MM.1S (cell line): ENCODE measurements at regions not wholly inside any gene's neighbourhood (a gene's known extent, or its start where the extent isn't known, plus 50 kb on each side); places are given as distances from the start of the nearest gene placed in this dataset.

Experiments used
- DNase-seq: peaks from one replicate; pipeline ENCODE4 v3.0.0-alpha.2; 2015
- H2AFZ ChIP-seq: fragments of 300-600 bp; sonication (generic); 2 replicates; pipeline ENCODE4 v1.6.0; 2016; ENCODE audit warnings: antibody characterized with exemption, low read length
- H3F3A ChIP-seq: fragments of 300-600 bp; sonication (generic); 2 replicates; pipeline ENCODE4 v1.6.1; 2016; ENCODE audit warnings: mild to moderate bottlenecking, antibody characterized with exemption, low read length, moderate library complexity, mixed read lengths; ENCODE audit not compliant: insufficient read depth
- H3K27ac ChIP-seq: fragments of 300-600 bp; sonication (generic); 2 replicates; pipeline ENCODE4 v1.5.1; 2016; ENCODE audit warnings: mild to moderate bottlenecking, low read length
- H3K27me3 ChIP-seq: fragments of 300-600 bp; sonication (generic); replicated peaks from 2 replicates; pipeline ENCODE4 v1.6.0; 2016; ENCODE audit warnings: low read length; ENCODE audit not compliant: insufficient read depth
- H3K36me3 ChIP-seq: fragments of 300-600 bp; sonication (generic); replicated peaks from 2 replicates; pipeline ENCODE4 v1.6.1; 2016; ENCODE audit warnings: mild to moderate bottlenecking, low read length, mixed read lengths; ENCODE audit not compliant: insufficient read depth
- H3K4me1 ChIP-seq: fragments of 300-600 bp; sonication (generic); 2 replicates; pipeline ENCODE4 v1.6.1; 2016; ENCODE audit warnings: low read length, mixed read lengths
- H3K4me2 ChIP-seq: fragments of 300-600 bp; sonication (generic); 2 replicates; pipeline ENCODE4 v1.6.0; 2016; ENCODE audit warnings: low read depth, low read length
- H3K4me3 ChIP-seq: fragments of 300-600 bp; sonication (generic); 2 replicates; pipeline ENCODE4 v1.5.1; 2016; ENCODE audit warnings: low read length, mixed read lengths
- H3K79me2 ChIP-seq: fragments of 300-600 bp; sonication (generic); 2 replicates; pipeline ENCODE4 v1.6.1; 2016; ENCODE audit warnings: mixed run types, low read length, mixed read lengths
- H3K9ac ChIP-seq: fragments of 300-600 bp; sonication (generic); 2 replicates; pipeline ENCODE4 v1.6.1; 2016; ENCODE audit warnings: low read length, mixed read lengths
- H3K9me2 ChIP-seq: fragments of 300-600 bp; sonication (generic); replicated peaks from 2 replicates; pipeline ENCODE4 v1.6.1; 2016; ENCODE audit warnings: mild to moderate bottlenecking, low read length, mixed read lengths; ENCODE audit not compliant: insufficient read depth
- H3K9me3 ChIP-seq: fragments of 300-600 bp; sonication (generic); replicated peaks from 2 replicates; pipeline ENCODE4 v1.6.1; 2016; ENCODE audit warnings: mild to moderate bottlenecking, low read length, mixed read lengths; ENCODE audit not compliant: insufficient read depth
- H4K20me1 ChIP-seq: fragments of 300-600 bp; sonication (generic); 2 replicates; pipeline ENCODE4 v1.6.1; 2016; ENCODE audit warnings: mild to moderate bottlenecking, low read length, moderate library complexity, mixed read lengths; ENCODE audit not compliant: insufficient read depth
- CTCF ChIP-seq: fragments of 300-600 bp; sonication (generic); IDR thresholded peaks from 2 replicates; pipeline ENCODE4 v1.5.1; 2016; ENCODE audit warnings: antibody characterized with exemption, low read length, mixed read lengths
- EZH2 ChIP-seq: fragments of 300-600 bp; sonication (generic); optimal IDR thresholded peaks from 2 replicates; pipeline ENCODE3; 2017; ENCODE audit warnings: low read depth, mild to moderate bottlenecking, antibody characterized with exemption, low read length, mixed read lengths
- EZH2phosphoT487 ChIP-seq: fragments of 300-600 bp; sonication (generic); IDR thresholded peaks from 2 replicates; pipeline ENCODE4 v1.6.1; 2018; ENCODE audit warnings: antibody characterized with exemption, low read length

GRCh38 chr2:79389481-79389880 lies 123.4 kb upstream of the CTNNA2 start:
- no peaks in the 10 kb centered on the region for H3K27me3 ChIP-seq

GRCh38 chr2:79388024-79388423 lies 124.8 kb upstream of the CTNNA2 start:
- Histone ChIP-seq H3F3A (no peaks in the 10 kb centered on the region), H3K4me1 (no peaks in the 10 kb centered on the region), H3K36me3 (no peaks in the 10 kb centered on the region), H3K4me3 (no peak overlapping the region), H3K27me3 (no peaks in the 10 kb centered on the region), H3K9ac (no peak overlapping the region), H3K79me2 (no peaks in the 10 kb centered on the region), H4K20me1 (no peaks in the 10 kb centered on the region), H3K9me3 (no peaks in the 10 kb centered on the region), H3K9me2 (no peaks in the 10 kb centered on the region), H3K27ac (no peak overlapping the region), H2AFZ (no peak overlapping the region), H3K4me2 (no peak overlapping the region)
- TF ChIP-seq EZH2 (no peak), CTCF (no peak), EZH2phosphoT487 (no peak)
- no peak for DNase-seq

More at GRCh38 chr2:79389481-79389880, 123.4 kb upstream of the CTNNA2 start:
- no peaks in the 10 kb centered on the region for H3K36me3 ChIP-seq
- H3K27ac ChIP-seq: no peak overlapping the region
- DNase-seq: no peak
- no peaks in the 10 kb centered on the region for H3K9me2 ChIP-seq
- no peaks in the 10 kb centered on the region for H3F3A ChIP-seq
- H3K4me3 ChIP-seq: no peak overlapping the region
- no peak for TF ChIP-seq EZH2phosphoT487
- no peak for TF ChIP-seq CTCF
- TF ChIP-seq EZH2: no peak
- no peak overlapping the region for H3K4me2 ChIP-seq
- no peak overlapping the region for H3K9ac ChIP-seq
- no peaks in the 10 kb centered on the region for H3K79me2 ChIP-seq
- no peaks in the 10 kb centered on the region for H3K4me1 ChIP-seq
- H4K20me1 ChIP-seq: no peaks in the 10 kb centered on the region
- no peak overlapping the region for H2AFZ ChIP-seq
- no peaks in the 10 kb centered on the region for H3K9me3 ChIP-seq

- no peak for TF ChIP-seq CTCF
- no peak for TF ChIP-seq EZH2phosphoT487
- TF ChIP-seq EZH2: no peak
- Histone ChIP-seq H3K36me3 (no peaks in the 10 kb centered on the region), H3K4me3 (no peak overlapping the region), H3K9me2 (no peaks in the 10 kb centered on the region), H3K9ac (no peak overlapping the region), H3K79me2 (no peaks in the 10 kb centered on the region), H3F3A (no peaks in the 10 kb centered on the region), H3K4me1 (no peaks in the 10 kb centered on the region), H3K27me3 (no peaks in the 10 kb centered on the region), H3K4me2 (no peak overlapping the region), H4K20me1 (no peaks in the 10 kb centered on the region), H3K27ac (no peak overlapping the region), H3K9me3 (no peaks in the 10 kb centered on the region), H2AFZ (no peak overlapping the region)
- DNase-seq: no peak
Measured at GRCh38 chr2:79387431-79387830, 125.4 kb upstream of the CTNNA2 start.

GRCh38 chr2:79383681-79384080 lies 129.2 kb upstream of the CTNNA2 start:
- Histone ChIP-seq H3K4me3 (no peak overlapping the region), H3K4me2 (no peak overlapping the region), H3K79me2 (no peaks in the 10 kb centered on the region), H3K27ac (no peak overlapping the region), H4K20me1 (no peaks in the 10 kb centered on the region), H3K27me3 (no peaks in the 10 kb centered on the region), H3K9me2 (no peaks in the 10 kb centered on the region), H2AFZ (no peak overlapping the region), H3K36me3 (no peaks in the 10 kb centered on the region), H3K9ac (no peak overlapping the region), H3K9me3 (no peaks in the 10 kb centered on the region), H3F3A (no peaks in the 10 kb centered on the region), H3K4me1 (no peaks in the 10 kb centered on the region)
- TF ChIP-seq EZH2phosphoT487: no peak
- no peak for TF ChIP-seq CTCF
- no peak for TF ChIP-seq EZH2
- DNase-seq: no peak
